K562 (cell line): ENCODE measurements at regions not wholly inside any gene's neighbourhood (a gene's known extent, or its start where the extent isn't known, plus 50 kb on each side); places are given as distances from the start of the nearest gene placed in this dataset.

Experiments used
- BRD9 ChIP-seq: fragments of 450-650 bp; IDR thresholded peaks from 2 replicates; pipeline ENCODE4 v1.6.1; 2018; ENCODE audit warnings: low read depth; ENCODE audit not compliant: partially characterized antibody
- EP300 ChIP-seq: IDR thresholded peaks from 2 replicates; pipeline ENCODE4 v1.6.1; 2012; ENCODE audit warnings: low read length, improper control_type of control experiment
- LCOR ChIP-seq: sonication (generic); formaldehyde crosslinking; IDR thresholded peaks from 2 replicates; pipeline ENCODE4 v1.8.0; 2022; ENCODE audit warnings: mild to moderate bottlenecking, missing genetic modification reagents
- NBN ChIP-seq: fragments of 450-650 bp; IDR thresholded peaks from 2 replicates; pipeline ENCODE4 v1.6.1; 2016; ENCODE audit warnings: low read depth, mild to moderate bottlenecking
- RUNX1 ChIP-seq: sonication (generic); IDR thresholded peaks from 2 replicates; pipeline ENCODE4 v1.6.1; 2016; ENCODE audit warnings: antibody characterized with exemption, low read depth
- ZNF445 ChIP-seq: fragments of 250-450 bp; sonication (Bioruptor Pico); IDR thresholded peaks from 2 replicates; pipeline ENCODE4 v1.4.0; 2020; ENCODE audit warnings: low read depth, mild to moderate bottlenecking, moderate library complexity
- ZNF79 ChIP-seq: fragments of 250-450 bp; sonication (Bioruptor Pico); IDR thresholded peaks from 2 replicates; pipeline ENCODE4 v1.4.0; 2020; ENCODE audit warnings: low read depth, mild to moderate bottlenecking, moderate library complexity
- TF ChIP-seq, protein P1 (sequence below): fragments of 450-650 bp; IDR thresholded peaks from 2 replicates; pipeline ENCODE4 v1.6.1; 2016; ENCODE audit warnings: mild to moderate bottlenecking, moderate library complexity
- TF ChIP-seq, protein P2 (sequence below): fragments of 450-650 bp; IDR thresholded peaks from 2 replicates; pipeline ENCODE4 v1.6.1; 2016; ENCODE audit warnings: low read depth

DNA sequence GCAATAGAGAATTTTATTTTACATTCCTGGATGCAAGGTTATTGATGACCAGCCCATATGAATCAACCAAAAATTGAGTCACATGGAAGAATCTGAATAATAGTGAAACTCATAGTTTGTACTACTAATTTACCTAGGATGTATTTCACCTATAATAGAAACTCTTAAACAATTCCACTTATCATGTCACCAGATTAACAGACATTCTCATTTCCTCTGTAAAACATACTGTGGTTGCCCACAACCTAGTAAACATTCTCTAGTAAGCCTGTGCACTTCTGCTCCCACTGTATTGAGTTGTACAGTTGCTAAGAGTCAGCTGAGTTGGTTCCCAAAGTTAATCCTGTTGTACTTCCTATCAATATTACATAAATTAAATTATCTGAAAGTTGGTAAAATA is 196.6 kb upstream of the TMTC1 start (continued):
- TF ChIP-seq, protein P1, sequence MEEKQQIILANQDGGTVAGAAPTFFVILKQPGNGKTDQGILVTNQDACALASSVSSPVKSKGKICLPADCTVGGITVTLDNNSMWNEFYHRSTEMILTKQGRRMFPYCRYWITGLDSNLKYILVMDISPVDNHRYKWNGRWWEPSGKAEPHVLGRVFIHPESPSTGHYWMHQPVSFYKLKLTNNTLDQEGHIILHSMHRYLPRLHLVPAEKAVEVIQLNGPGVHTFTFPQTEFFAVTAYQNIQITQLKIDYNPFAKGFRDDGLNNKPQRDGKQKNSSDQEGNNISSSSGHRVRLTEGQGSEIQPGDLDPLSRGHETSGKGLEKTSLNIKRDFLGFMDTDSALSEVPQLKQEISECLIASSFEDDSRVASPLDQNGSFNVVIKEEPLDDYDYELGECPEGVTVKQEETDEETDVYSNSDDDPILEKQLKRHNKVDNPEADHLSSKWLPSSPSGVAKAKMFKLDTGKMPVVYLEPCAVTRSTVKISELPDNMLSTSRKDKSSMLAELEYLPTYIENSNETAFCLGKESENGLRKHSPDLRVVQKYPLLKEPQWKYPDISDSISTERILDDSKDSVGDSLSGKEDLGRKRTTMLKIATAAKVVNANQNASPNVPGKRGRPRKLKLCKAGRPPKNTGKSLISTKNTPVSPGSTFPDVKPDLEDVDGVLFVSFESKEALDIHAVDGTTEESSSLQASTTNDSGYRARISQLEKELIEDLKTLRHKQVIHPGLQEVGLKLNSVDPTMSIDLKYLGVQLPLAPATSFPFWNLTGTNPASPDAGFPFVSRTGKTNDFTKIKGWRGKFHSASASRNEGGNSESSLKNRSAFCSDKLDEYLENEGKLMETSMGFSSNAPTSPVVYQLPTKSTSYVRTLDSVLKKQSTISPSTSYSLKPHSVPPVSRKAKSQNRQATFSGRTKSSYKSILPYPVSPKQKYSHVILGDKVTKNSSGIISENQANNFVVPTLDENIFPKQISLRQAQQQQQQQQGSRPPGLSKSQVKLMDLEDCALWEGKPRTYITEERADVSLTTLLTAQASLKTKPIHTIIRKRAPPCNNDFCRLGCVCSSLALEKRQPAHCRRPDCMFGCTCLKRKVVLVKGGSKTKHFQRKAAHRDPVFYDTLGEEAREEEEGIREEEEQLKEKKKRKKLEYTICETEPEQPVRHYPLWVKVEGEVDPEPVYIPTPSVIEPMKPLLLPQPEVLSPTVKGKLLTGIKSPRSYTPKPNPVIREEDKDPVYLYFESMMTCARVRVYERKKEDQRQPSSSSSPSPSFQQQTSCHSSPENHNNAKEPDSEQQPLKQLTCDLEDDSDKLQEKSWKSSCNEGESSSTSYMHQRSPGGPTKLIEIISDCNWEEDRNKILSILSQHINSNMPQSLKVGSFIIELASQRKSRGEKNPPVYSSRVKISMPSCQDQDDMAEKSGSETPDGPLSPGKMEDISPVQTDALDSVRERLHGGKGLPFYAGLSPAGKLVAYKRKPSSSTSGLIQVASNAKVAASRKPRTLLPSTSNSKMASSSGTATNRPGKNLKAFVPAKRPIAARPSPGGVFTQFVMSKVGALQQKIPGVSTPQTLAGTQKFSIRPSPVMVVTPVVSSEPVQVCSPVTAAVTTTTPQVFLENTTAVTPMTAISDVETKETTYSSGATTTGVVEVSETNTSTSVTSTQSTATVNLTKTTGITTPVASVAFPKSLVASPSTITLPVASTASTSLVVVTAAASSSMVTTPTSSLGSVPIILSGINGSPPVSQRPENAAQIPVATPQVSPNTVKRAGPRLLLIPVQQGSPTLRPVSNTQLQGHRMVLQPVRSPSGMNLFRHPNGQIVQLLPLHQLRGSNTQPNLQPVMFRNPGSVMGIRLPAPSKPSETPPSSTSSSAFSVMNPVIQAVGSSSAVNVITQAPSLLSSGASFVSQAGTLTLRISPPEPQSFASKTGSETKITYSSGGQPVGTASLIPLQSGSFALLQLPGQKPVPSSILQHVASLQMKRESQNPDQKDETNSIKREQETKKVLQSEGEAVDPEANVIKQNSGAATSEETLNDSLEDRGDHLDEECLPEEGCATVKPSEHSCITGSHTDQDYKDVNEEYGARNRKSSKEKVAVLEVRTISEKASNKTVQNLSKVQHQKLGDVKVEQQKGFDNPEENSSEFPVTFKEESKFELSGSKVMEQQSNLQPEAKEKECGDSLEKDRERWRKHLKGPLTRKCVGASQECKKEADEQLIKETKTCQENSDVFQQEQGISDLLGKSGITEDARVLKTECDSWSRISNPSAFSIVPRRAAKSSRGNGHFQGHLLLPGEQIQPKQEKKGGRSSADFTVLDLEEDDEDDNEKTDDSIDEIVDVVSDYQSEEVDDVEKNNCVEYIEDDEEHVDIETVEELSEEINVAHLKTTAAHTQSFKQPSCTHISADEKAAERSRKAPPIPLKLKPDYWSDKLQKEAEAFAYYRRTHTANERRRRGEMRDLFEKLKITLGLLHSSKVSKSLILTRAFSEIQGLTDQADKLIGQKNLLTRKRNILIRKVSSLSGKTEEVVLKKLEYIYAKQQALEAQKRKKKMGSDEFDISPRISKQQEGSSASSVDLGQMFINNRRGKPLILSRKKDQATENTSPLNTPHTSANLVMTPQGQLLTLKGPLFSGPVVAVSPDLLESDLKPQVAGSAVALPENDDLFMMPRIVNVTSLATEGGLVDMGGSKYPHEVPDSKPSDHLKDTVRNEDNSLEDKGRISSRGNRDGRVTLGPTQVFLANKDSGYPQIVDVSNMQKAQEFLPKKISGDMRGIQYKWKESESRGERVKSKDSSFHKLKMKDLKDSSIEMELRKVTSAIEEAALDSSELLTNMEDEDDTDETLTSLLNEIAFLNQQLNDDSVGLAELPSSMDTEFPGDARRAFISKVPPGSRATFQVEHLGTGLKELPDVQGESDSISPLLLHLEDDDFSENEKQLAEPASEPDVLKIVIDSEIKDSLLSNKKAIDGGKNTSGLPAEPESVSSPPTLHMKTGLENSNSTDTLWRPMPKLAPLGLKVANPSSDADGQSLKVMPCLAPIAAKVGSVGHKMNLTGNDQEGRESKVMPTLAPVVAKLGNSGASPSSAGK, result no peak
- no peak for TF ChIP-seq ZNF445 (CRISPR knock-in tag)
- TF ChIP-seq EP300, result no peak
- TF ChIP-seq, protein P2, sequence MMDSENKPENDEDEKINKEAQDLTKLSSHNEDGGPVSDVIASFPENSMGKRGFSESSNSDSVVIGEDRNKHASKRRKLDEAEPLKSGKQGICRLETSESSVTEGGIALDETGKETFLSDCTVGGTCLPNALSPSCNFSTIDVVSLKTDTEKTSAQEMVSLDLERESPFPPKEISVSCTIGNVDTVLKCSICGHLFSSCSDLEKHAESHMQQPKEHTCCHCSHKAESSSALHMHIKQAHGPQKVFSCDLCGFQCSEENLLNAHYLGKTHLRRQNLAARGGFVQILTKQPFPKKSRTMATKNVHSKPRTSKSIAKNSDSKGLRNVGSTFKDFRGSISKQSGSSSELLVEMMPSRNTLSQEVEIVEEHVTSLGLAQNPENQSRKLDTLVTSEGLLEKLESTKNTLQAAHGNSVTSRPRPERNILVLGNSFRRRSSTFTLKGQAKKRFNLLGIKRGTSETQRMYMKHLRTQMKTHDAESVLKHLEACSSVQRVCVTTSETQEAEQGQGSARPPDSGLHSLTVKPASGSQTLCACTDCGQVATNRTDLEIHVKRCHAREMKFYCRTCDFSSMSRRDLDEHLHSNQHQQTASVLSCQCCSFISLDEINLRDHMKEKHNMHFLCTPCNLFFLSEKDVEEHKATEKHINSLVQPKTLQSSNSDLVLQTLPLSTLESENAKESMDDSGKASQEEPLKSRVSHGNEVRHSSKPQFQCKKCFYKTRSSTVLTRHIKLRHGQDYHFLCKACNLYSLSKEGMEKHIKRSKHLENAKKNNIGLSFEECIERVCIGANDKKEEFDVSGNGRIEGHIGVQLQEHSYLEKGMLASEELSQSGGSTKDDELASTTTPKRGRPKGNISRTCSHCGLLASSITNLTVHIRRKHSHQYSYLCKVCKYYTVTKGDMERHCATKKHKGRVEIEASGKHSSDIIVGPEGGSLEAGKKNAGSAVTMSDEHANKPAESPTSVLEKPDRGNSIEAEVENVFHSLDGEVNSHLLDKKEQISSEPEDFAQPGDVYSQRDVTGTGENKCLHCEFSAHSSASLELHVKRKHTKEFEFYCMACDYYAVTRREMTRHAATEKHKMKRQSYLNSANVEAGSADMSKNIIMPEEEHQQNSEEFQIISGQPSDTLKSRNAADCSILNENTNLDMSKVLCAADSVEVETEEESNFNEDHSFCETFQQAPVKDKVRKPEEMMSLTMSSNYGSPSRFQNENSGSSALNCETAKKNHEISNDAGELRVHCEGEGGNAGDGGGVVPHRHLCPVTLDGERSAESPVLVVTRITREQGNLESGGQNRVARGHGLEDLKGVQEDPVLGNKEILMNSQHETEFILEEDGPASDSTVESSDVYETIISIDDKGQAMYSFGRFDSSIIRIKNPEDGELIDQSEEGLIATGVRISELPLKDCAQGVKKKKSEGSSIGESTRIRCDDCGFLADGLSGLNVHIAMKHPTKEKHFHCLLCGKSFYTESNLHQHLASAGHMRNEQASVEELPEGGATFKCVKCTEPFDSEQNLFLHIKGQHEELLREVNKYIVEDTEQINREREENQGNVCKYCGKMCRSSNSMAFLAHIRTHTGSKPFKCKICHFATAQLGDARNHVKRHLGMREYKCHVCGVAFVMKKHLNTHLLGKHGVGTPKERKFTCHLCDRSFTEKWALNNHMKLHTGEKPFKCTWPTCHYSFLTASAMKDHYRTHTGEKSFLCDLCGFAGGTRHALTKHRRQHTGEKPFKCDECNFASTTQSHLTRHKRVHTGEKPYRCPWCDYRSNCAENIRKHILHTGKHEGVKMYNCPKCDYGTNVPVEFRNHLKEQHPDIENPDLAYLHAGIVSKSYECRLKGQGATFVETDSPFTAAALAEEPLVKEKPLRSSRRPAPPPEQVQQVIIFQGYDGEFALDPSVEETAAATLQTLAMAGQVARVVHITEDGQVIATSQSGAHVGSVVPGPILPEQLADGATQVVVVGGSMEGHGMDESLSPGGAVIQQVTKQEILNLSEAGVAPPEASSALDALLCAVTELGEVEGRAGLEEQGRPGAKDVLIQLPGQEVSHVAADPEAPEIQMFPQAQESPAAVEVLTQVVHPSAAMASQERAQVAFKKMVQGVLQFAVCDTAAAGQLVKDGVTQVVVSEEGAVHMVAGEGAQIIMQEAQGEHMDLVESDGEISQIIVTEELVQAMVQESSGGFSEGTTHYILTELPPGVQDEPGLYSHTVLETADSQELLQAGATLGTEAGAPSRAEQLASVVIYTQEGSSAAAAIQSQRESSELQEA, result no peak
- TF ChIP-seq RUNX1, result no peak
- no peak for TF ChIP-seq BRD9
- TF ChIP-seq ZNF79 (CRISPR knock-in tag), result no peak
- no peak for TF ChIP-seq LCOR (CRISPR knock-in tag)
- no peak for TF ChIP-seq NBN
